ENCODE measurements at regions not wholly inside any gene's neighbourhood (a gene's known extent, or its start where the extent isn't known, plus 50 kb on each side); places are given as distances from the start of the nearest gene placed in this dataset.

DNA sequence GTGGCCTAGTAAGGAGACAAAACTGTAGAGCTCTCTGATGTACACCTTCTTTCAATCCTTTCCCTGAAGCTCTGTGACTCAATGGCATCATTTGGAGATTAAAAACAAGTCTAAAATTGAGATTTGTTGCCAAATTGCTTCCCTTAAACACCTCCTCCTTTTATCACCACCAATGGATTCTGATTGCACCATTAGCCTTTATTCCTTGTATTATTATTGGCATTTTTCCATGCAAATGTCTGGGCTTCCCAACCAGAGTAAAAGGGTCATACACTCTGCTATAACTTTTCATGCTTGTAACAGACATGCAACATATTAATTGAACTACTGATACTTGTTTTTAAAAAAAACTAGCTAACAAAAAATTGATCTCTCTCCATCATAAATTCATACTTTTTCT, 124.2 kb downstream of the CCDC34 start:
- ChIA-PET POLR2A (no interaction called here), CTCF (no interaction called here), RAD21 (ENCODE audit: low non-redundant PET in 1 of 2, low total read pairs in 2 of 2, uncharacterized antibody in 2 of 2, unreplicated experiment in 2 of 2) (no interaction called here)
- Histone ChIP-seq H3K4me3 (replicated peaks in 1 of 2; ENCODE audit: low read depth in 1 of 2, low read length in 2 of 2) (no peak overlapping the region), H3K27me3 (ENCODE audit: insufficient read depth, low read length) (no peaks in the 10 kb centered on the region), H4K20me1 (ENCODE audit: insufficient read depth) (no peaks in the 10 kb centered on the region), H3K9ac (ENCODE audit: low read length) (no peak overlapping the region), H3K27ac (ENCODE audit: low read depth, low read length) (no peak overlapping the region), H3K4me2 (ENCODE audit: low read length) (no peak overlapping the region), H2AFZ (ENCODE audit: low read depth, low read length, poor library complexity, severe bottlenecking) (no peak overlapping the region), H3K9me2 (ENCODE audit: insufficient read depth) (no peaks in the 10 kb centered on the region), H3K9me3 (ENCODE audit: control insufficient read depth in 1 of 2, insufficient read depth in 1 of 2, low read depth in 1 of 2, low read length in 2 of 2) (no peaks in the 10 kb centered on the region), H3K4me1 (ENCODE audit: control insufficient read depth in 1 of 2, insufficient read depth in 2 of 2, low read length in 2 of 2) (no peaks in the 10 kb centered on the region), H3K79me2 (ENCODE audit: insufficient read depth, low read length) (no peaks in the 10 kb centered on the region), H3K36me3 (ENCODE audit: control insufficient read depth in 1 of 2, insufficient read depth in 2 of 2, low read length in 2 of 2) (no peaks in the 10 kb centered on the region)
- TF ChIP-seq EZH2phosphoT487 (IDR thresholded peaks at IDR 0.05; ENCODE audit: borderline replicate concordance) (no peak), SRF (IDR thresholded peaks at IDR 0.05; ENCODE audit: low read depth) (no peak), SIN3A (IDR thresholded peaks at IDR 0.05; ENCODE audit: low read depth) (no peak), SP1 (IDR thresholded peaks at IDR 0.05; ENCODE audit: low read depth) (no peak), FOSL1 (IDR thresholded peaks at IDR 0.05; ENCODE audit: low read depth) (no peak), RAD21 (IDR thresholded peaks at IDR 0.05; ENCODE audit: low read depth) (no peak), POLR2AphosphoS5 (IDR thresholded peaks at IDR 0.05; ENCODE audit: low read depth, low read length) (no peak), ZNF274 (IDR thresholded peaks at IDR 0.05; ENCODE audit: low read depth, low read length) (no peak)
- TF ChIP-seq, protein P1, sequence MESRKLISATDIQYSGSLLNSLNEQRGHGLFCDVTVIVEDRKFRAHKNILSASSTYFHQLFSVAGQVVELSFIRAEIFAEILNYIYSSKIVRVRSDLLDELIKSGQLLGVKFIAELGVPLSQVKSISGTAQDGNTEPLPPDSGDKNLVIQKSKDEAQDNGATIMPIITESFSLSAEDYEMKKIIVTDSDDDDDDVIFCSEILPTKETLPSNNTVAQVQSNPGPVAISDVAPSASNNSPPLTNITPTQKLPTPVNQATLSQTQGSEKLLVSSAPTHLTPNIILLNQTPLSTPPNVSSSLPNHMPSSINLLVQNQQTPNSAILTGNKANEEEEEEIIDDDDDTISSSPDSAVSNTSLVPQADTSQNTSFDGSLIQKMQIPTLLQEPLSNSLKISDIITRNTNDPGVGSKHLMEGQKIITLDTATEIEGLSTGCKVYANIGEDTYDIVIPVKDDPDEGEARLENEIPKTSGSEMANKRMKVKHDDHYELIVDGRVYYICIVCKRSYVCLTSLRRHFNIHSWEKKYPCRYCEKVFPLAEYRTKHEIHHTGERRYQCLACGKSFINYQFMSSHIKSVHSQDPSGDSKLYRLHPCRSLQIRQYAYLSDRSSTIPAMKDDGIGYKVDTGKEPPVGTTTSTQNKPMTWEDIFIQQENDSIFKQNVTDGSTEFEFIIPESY (IDR thresholded peaks at IDR 0.05; ENCODE audit: extremely low read depth, insufficient replicate concordance, low read length), result no peak
- TF ChIP-seq, protein P2, sequence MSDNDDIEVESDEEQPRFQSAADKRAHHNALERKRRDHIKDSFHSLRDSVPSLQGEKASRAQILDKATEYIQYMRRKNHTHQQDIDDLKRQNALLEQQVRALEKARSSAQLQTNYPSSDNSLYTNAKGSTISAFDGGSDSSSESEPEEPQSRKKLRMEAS (IDR thresholded peaks at IDR 0.05), result no peak
- no peak for ATAC-seq
- no peak for DNase-seq (ENCODE audit: low read depth, low spot score)
- BruUV-seq (replicated peaks), result no TSS peak
- intact Hi-C loops (cut with micrococcal nuclease), result no loop called here

Data from HCT116 (cell line).